ENCODE measurements at regions not wholly inside any gene's neighbourhood (a gene's known extent, or its start where the extent isn't known, plus 50 kb on each side); places are given as distances from the start of the nearest gene placed in this dataset.

GRCh38 chr1:88317396-88317795 is 366.7 kb upstream of the PKN2 start:
- TF ChIP-seq SP1 (CRISPR knock-in tag; conservative IDR thresholded peaks at IDR 0.05) (no peak), KAT7 (CRISPR knock-in tag; IDR thresholded peaks at IDR 0.05; ENCODE audit: borderline replicate concordance) (no peak), CTCF (IDR thresholded peaks at IDR 0.05) (no peak), IRF1 (CRISPR knock-in tag; IDR thresholded peaks at IDR 0.05) (no peak), ZBTB21 (CRISPR knock-in tag; IDR thresholded peaks at IDR 0.05; ENCODE audit: borderline replicate concordance) (no peak)
